ENCODE measurements at regions not wholly inside any gene's neighbourhood (a gene's known extent, or its start where the extent isn't known, plus 50 kb on each side); places are given as distances from the start of the nearest gene placed in this dataset.

- no peak for DNase-seq
These were observed 489.4 kb downstream of the PRELID2 start for GRCh38 chr5:145345511-145346287.

GRCh38 chr5:145341842-145342241, 493.3 kb downstream of the PRELID2 start:
- DNase-seq: no peak

DNA sequence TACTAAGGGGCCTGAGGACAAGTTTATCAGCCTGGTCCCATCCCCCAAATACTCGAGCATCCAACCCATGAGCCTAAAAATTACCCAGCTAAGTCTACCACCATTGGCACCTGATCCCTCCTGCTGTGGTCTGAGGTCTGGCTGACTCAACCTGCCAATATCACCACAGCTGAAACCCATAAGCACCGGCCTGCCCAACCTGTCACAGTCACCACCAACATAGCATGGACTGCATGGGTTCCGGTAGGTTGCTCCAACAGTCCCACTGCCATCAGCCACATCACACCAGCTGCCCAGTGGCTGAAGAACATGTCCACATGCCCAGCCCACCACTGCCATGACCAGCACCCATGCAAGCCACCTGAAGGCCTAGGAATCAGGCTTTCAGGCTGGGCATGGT, 495.0 kb downstream of the PRELID2 start:
- no peak for DNase-seq

GRCh38 chr5:145324767-145325479, 510.2 kb downstream of the PRELID2 start:
- DNase-seq: no peak

DNA sequence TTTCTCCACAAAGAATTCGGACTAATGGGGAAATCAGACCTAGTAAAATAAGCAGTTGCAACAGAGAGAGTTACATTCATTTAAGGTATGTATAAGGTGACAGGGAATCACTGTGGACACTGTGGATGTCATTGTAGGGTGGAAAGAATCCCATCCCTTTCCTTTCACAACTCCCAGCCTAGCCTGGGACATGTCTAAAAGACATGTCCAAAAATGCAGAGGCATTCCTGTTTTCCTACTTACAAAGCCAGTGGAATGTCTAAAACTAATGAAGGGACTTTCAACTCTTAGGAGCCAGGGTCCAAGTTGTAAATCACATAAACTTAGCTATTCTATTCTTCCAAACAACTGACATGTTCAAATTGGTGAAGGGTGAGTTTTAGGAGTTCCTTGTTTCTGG, 511.0 kb downstream of the PRELID2 start:
- DNase-seq: no peak

DNA sequence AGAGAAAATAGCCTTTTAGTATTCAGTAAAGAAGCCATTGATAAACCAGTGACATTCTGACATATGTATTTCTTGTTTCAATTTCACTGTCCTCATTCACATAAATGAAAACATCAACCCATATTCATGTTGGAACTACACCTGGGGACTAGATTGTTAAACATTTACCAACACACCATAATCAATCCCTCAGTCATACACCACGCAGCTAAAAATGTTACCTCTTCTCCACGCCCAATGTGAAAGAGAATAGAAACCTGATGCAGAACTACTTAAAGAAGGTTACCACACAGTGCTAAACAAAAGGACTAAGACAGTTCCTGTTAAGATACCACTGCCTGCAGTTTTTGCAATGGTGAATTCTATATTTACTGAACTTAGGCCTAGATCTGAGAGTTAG, 518.9 kb downstream of the PRELID2 start:
- no peak for DNase-seq

GRCh38 chr5:145307866-145308382, 527.2 kb downstream of the PRELID2 start:
- DNase-seq: no peak

- no peak for DNase-seq
These were observed 539.8 kb downstream of the PRELID2 start for GRCh38 chr5:145295236-145295835.

DNA sequence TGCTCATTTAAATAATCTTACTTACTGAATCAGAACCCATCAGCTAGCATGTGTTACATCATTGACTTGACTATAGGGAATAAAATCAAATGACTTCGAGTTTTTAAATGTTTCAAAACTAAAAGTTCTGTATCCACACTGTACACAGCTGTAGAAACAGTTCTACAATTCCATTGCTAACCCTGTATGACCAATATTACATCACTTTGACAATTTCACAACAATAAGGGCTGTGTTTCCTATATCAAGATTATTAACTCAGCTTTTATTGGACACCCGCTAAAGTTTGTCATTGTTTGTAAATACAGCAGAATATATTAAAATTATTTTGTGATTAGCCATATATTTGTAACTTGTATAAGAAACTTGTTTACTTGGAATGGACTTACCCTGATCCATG, 540.8 kb downstream of the PRELID2 start:
- DNase-seq: no peak

DNA sequence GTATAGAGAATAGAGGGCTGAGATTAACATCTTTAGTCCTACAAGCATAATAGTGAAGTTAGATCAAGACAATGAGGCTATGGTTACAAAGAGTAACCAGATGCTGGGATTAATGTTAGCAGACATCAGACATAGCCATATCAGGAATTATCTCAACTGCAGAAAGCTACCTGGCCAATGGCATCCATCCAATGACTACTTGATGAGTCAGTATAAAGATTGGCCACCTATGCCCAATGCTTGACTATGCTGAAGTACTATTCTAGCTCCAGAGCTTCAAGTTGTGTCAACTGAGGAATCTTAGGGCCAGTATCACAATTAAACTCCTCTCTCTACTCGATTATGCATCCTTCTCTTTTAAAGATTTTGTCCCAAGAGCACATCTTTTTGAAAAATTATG, 541.4 kb downstream of the PRELID2 start:
- no peak for DNase-seq

DNA sequence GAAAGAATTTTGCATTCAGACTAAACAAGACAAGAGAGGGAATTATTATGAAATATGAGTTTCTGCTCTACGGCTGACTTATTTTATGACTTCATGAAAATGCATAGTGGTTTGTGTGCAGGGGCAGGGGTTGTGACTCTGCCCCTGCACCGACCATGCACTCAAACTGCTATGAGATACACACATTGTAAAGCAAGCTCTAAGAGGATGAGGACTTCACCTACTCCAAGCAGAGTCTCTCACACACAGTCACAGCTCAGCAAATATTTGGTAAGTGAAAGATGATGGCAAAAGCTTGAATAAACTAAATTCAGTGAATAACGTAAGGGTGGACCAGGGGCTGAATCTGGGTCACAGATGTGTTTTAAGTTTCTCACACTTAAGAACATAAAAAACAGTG, 542.9 kb downstream of the PRELID2 start:
- no peak for DNase-seq

DNA sequence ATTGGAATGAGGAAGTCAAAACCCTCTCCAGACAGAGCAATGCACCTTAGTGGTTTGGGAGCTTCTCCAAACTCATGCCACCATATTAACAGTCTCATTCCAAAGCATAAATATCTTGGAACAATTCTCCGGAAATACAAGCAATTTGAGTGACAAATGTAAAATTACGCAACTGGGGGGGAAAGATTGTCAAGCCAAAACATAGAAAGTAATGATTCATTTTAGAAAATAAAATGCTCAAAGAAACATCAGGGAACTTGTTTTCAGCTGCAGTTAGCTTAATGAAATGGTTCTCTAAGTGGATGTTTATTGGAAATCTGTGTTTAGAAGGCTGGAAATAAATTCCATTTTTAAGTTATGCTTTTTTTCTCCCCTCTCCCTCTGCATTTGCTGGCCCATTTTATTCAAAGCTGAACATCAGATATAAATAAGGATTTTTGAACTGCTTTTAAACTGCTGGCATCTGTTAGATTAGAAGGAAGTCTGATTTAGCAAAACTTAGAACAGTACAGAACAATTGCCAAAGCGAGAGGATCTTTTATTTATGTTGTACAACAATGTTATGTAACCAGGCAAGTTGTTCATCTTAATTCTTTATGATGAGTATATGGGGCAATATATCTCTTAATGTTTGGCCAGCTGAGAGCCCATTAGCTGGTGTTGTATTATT, 551.9 kb downstream of the PRELID2 start:
- DNase-seq: no peak

GRCh38 chr5:145280806-145281205, 554.3 kb downstream of the PRELID2 start:
- no peak for DNase-seq

GRCh38 chr5:145280214-145280613, 554.9 kb downstream of the PRELID2 start:
- no peak for DNase-seq

DNA sequence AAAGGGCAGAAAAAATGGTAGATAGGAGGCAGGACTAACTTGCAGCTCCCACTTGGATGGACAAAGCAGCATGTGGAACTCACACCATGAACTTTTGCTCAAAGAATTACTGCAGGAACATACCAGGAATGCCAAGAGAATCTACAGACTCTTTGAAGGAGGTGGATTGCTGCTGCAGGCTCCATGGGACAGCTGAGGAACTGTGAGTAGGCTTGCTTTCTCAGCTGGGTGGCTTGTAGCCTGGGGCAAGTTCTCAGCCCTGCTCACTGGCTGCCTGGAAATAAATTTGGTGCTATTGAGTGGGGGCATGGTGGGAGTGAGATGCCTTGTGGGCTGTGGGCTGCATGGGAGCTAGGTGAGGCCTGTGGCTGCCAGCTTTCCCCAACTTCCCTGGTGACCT, 574.5 kb downstream of the PRELID2 start:
- no peak for DNase-seq

- no peak for DNase-seq
These were observed 587.4 kb downstream of the PRELID2 start for GRCh38 chr5:145247745-145248040.

DNA sequence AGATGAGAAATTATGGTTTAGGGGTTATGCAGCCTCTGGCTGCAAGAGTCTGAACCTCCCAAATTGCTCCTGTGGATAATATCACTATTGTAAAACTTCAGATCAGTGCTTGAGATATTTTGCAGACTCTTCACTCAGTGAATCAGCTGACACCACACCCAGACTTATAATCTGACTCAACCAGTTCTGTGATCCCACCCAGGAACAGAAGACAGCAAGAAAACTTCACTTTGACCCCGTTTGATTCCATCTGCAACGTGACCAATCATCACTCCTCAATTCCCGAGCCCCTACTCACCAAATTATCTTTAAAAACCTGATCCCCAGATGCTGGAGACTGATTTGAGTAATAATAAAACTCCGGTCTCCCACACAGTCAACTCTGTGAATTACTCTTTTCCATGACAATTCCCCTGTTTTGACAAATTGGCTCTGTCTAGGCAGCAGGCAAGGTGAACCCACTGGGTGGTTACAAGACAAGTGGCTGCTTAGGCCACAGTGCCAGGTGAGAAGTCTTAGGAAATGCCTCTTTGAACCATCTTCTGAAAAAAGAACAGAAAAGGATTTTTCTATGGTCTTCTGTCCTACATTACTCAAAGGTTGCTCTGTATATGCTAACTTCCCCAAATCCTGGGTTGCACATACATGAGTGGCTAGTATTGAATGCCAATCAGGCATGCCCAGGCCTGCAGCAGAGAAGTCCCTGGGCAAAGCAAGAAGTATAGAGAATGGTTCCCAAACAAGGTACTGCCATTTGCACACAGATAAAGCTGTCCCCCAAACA, 588.0 kb downstream of the PRELID2 start:
- DNase-seq: no peak

DNA sequence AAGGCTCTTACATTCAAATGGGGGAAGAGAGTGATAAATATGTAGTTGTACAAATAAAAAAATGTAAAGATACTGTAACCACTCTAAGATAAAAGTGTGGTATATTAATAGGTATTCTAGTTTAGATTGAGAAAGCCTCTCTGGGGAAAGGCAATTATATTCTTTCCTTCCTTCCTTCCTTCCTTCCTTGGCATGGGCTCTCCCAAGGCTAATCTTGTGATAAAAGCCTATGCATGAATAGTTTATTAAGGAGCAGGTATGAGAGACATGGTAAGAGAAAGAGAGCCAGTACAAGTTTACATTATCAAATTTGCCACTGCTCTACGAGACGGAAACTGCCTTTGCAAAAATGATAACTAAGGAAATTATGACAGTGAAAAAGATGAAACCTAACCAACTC, 588.8 kb downstream of the PRELID2 start:
- no peak for DNase-seq

DNA sequence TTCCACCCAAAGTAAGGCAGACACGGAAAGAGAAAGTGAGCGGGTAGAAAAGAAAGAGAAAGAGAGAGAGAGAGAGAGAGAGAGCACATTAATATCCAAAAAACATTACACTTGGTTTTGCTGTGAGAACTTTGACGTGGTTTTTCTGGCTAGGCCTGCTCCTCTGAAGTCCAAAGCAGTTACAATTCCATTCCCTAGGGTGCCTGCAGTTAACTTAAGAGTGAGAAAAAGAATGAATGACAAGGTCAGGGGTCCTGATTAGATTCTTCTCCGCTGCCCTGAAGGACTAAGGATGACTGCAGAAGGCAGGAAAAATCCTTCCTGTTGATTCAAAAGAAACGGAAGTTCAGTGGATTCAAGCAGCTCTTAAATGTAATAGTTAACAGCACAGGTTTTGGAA, 589.8 kb downstream of the PRELID2 start:
- DNase-seq: no peak

GRCh38 chr5:145244788-145245187, 590.4 kb downstream of the PRELID2 start:
- no peak for DNase-seq

DNA sequence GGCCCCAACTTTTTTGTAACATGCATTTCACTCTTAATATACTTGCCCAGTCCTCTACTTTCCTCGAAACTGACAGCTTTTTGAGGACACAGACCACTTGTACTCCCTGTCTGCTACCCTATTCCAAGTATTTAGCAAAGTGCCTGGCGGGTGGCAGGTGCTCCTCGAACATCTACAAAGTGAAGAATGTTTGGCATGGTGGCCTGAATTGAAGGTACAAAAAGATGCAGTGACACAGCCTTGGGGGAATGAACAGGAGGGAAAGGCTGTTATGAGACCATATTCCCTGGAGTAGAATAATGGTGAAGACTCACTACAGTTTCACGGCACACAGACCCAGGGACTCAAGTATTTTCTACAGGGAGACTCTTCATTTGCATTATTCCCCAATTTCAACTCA, 590.9 kb downstream of the PRELID2 start:
- DNase-seq: no peak

GRCh38 chr5:145243016-145243415, 592.1 kb downstream of the PRELID2 start:
- DNase-seq: no peak

GRCh38 chr5:145242551-145242950, 592.6 kb downstream of the PRELID2 start:
- DNase-seq: no peak
